ENCODE measurements at regions not wholly inside any gene's neighbourhood (a gene's known extent, or its start where the extent isn't known, plus 50 kb on each side); places are given as distances from the start of the nearest gene placed in this dataset.

DNA sequence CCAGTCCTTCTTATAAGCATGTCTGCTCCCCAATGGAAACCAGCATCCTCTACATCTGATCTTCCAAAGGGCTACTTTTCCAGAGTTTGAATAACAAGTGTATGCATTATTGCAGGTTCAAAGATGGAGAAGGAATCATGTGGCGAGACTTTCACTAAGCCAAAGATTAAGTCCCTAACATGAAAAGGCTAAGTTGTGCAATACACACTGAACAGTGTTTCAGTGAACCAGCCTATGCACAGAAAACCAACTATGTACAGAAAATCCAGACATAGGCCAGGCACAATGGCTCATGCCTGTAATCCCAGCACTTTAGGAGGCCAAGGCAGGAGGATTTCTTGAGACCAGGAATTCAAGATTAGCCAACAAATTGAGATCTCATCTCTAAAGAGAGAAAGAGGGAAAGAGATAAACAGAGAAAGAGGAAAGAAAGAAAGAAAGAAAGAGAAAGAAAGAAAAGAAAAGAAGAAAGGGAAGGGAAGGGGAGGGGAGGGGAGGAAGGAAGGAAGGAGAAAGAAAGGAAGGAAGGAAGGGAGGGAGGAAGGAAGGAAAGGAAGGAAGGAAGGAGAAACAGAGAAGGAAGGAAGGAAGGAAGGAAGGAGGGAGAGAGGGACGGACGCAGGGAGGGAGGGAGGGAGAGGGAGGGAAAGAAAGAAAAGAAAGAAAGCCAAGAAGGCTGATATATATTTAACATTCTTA is 181.7 kb downstream of the LTN1 start:
- Histone ChIP-seq H3K9ac (ENCODE audit: insufficient read depth in 1 of 2, low read depth in 2 of 2, low read length in 2 of 2) (no peak overlapping the region), H3K4me3 (no peak overlapping the region), H4K20me1 (replicated peaks; ENCODE audit: control insufficient read depth, insufficient read depth, low read length) (no peaks in the 10 kb centered on the region), H3K27ac (ENCODE audit: extremely low read depth, low read depth, low read length) (no peak overlapping the region), H3K9me1 (ENCODE audit: control insufficient read depth, insufficient read depth, low read length) (no peaks in the 10 kb centered on the region), H3K79me2 (ENCODE audit: control insufficient read depth, insufficient read depth, low read length) (no peaks in the 10 kb centered on the region), H3K4me2 (ENCODE audit: insufficient read depth, low read length) (no peak overlapping the region), H3K36me3 (ENCODE audit: control insufficient read depth, insufficient read depth, low read length) (no peaks in the 10 kb centered on the region), H3K4me1 (replicated peaks in 1 of 2; ENCODE audit: control insufficient read depth in 2 of 2, insufficient read depth in 2 of 2, low read length in 2 of 2) (no peaks in the 10 kb centered on the region; a peak in 1 of 5 replicates), H3K27me3 (ENCODE audit: control insufficient read depth in 2 of 2, insufficient read depth in 2 of 2, low read length in 2 of 2) (no peaks in the 10 kb centered on the region), H2AFZ (ENCODE audit: low read depth, low read length) (no peak overlapping the region), H3K9me3 (replicated peaks; ENCODE audit: control insufficient read depth, insufficient read depth, low read depth, low read length) (no peaks in the 10 kb centered on the region)
- in situ Hi-C loops (cut with MboI) (no loop called here), intact Hi-C loops (cut with micrococcal nuclease) (no loop called here)
- no peak for ATAC-seq
- TF ChIP-seq, protein P1, sequence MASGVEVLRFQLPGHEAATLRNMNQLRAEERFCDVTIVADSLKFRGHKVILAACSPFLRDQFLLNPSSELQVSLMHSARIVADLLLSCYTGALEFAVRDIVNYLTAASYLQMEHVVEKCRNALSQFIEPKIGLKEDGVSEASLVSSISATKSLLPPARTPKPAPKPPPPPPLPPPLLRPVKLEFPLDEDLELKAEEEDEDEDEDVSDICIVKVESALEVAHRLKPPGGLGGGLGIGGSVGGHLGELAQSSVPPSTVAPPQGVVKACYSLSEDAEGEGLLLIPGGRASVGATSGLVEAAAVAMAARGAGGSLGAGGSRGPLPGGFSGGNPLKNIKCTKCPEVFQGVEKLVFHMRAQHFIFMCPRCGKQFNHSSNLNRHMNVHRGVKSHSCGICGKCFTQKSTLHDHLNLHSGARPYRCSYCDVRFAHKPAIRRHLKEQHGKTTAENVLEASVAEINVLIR (CRISPR knock-in tag; IDR thresholded peaks at IDR 0.05), result no peak
- TF ChIP-seq ZEB2 (IDR thresholded peaks at IDR 0.05), result no peak
- TF ChIP-seq PHB (CRISPR knock-in tag; IDR thresholded peaks at IDR 0.05), result no peak
- TF ChIP-seq, protein P2, sequence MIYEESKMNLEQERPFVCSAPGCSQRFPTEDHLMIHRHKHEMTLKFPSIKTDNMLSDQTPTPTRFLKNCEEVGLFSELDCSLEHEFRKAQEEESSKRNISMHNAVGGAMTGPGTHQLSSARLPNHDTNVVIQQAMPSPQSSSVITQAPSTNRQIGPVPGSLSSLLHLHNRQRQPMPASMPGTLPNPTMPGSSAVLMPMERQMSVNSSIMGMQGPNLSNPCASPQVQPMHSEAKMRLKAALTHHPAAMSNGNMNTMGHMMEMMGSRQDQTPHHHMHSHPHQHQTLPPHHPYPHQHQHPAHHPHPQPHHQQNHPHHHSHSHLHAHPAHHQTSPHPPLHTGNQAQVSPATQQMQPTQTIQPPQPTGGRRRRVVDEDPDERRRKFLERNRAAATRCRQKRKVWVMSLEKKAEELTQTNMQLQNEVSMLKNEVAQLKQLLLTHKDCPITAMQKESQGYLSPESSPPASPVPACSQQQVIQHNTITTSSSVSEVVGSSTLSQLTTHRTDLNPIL (CRISPR knock-in tag; IDR thresholded peaks at IDR 0.05), result no peak
- no peak for TF ChIP-seq GATA2 (CRISPR knock-in tag; IDR thresholded peaks at IDR 0.05)
- peak; percentile 69 for TF ChIP-seq CEBPB (tag; IDR thresholded peaks at IDR 0.05)
- TF ChIP-seq, protein P3, sequence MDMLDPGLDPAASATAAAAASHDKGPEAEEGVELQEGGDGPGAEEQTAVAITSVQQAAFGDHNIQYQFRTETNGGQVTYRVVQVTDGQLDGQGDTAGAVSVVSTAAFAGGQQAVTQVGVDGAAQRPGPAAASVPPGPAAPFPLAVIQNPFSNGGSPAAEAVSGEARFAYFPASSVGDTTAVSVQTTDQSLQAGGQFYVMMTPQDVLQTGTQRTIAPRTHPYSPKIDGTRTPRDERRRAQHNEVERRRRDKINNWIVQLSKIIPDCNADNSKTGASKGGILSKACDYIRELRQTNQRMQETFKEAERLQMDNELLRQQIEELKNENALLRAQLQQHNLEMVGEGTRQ (CRISPR knock-in tag; IDR thresholded peaks at IDR 0.05), result no peak
- TF ChIP-seq, protein P4, sequence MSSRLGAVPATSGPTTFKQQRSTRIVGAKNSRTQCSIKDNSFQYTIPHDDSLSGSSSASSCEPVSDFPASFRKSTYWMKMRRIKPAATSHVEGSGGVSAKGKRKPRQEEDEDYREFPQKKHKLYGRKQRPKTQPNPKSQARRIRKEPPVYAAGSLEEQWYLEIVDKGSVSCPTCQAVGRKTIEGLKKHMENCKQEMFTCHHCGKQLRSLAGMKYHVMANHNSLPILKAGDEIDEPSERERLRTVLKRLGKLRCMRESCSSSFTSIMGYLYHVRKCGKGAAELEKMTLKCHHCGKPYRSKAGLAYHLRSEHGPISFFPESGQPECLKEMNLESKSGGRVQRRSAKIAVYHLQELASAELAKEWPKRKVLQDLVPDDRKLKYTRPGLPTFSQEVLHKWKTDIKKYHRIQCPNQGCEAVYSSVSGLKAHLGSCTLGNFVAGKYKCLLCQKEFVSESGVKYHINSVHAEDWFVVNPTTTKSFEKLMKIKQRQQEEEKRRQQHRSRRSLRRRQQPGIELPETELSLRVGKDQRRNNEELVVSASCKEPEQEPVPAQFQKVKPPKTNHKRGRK (tag; IDR thresholded peaks at IDR 0.05), result peak; percentile 68
- no peak for TF ChIP-seq CEBPG (CRISPR knock-in tag; IDR thresholded peaks at IDR 0.05)
- TF ChIP-seq CEBPG (tag; conservative IDR thresholded peaks at IDR 0.05 in 1 of 2, IDR thresholded peaks at IDR 0.05 in 1 of 2), result 0 out of 4 replicates have a peak, but pooled peaks of 1 of the 2 experiments have one; percentile 7
- TF ChIP-seq ZNF780A (CRISPR knock-in tag; IDR thresholded peaks at IDR 0.05), result no peak
- no TSS peak for BruUV-seq (replicated peaks)
- 3% methylated on average over 3 of the region's 3 CpGs for WGBS (ENCODE audit: insufficient coverage, low coverage, missing lambda C conversion rate)
- ChIA-PET POLR2A (no interaction called here), CTCF (ENCODE audit: low intra/inter-chr PET ratio) (no interaction called here)
- no peak for DNase-seq (ENCODE audit: extremely low read depth in 1 of 4, low spot score in 3 of 4)
- FAIRE-seq, result no peak
